ENCODE measurements at regions not wholly inside any gene's neighbourhood (a gene's known extent, or its start where the extent isn't known, plus 50 kb on each side); places are given as distances from the start of the nearest gene placed in this dataset.

DNA sequence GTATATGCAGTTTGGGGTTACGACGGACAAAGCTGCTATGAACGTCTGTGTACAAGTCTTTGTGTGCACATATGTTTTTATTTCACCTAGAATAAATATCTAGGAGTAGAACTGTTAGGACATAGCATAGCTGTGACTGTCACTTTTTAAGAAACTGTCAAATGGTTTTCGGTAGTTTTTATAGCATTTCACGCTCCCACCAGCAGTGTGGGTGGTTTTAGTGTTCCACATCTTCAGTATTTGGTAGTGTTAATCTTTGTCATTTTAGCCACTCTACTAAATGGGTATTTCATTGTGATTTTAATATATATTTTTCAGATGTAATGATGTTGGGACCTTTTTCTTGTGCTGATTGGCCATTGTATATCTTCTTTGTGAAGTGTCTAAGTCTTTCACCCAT is 109.1 kb upstream of the BCAT1 start:
- no peaks in the 10 kb centered on the region for H3K9me3 ChIP-seq
- no peak for DNase-seq
- no peaks in the 10 kb centered on the region for H3K27me3 ChIP-seq (ENCODE audit: insufficient read depth in 3 of 3, low read length in 2 of 3)
- no peak overlapping the region for H3K27ac ChIP-seq
- intact Hi-C loops (cut with DNase I): no loop called here
- 81 to 85% (median 83%) methylated on average over 5 of the region's 5 CpGs for WGBS, 3 donors
- no peak overlapping the region for H3K4me3 ChIP-seq
- H3K36me3 ChIP-seq (ENCODE audit: insufficient read depth in 1 of 2, low read depth in 1 of 2): no peaks in the 10 kb centered on the region
- H3K4me1 ChIP-seq: no peaks in the 10 kb centered on the region
- TF ChIP-seq, protein P1, sequence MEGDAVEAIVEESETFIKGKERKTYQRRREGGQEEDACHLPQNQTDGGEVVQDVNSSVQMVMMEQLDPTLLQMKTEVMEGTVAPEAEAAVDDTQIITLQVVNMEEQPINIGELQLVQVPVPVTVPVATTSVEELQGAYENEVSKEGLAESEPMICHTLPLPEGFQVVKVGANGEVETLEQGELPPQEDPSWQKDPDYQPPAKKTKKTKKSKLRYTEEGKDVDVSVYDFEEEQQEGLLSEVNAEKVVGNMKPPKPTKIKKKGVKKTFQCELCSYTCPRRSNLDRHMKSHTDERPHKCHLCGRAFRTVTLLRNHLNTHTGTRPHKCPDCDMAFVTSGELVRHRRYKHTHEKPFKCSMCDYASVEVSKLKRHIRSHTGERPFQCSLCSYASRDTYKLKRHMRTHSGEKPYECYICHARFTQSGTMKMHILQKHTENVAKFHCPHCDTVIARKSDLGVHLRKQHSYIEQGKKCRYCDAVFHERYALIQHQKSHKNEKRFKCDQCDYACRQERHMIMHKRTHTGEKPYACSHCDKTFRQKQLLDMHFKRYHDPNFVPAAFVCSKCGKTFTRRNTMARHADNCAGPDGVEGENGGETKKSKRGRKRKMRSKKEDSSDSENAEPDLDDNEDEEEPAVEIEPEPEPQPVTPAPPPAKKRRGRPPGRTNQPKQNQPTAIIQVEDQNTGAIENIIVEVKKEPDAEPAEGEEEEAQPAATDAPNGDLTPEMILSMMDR (IDR thresholded peaks at IDR 0.05): no peak
- no peak for ATAC-seq

DNA sequence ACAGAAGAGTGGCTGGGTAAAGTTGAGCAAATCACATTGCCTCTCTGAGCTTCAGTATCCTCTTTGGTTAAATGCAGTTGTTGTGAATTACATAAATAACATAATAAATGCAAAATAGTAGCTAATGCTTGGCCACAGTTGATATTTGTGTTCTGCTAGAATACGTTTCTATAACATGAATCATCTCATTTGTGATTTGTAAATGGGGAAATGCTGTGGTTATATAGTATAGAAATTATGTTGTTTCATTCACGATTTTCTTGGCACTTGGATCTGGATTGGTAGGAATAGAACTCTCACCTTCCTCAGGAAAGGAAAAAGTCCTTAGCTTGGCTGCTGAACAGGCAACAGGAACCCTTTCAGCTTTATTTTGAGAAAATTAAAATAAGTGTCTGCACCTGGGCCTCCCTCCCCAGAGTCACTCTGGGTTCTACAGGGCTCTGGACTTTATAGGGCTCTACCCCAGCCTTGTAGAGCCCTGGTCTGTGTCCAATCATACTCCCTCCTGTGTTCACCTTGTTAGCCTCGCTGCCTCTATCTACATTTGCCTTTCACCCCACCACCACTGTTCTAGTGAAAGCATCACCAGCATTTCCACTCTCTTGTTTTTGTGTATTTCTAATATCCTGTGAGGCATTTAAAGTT is 107.7 kb upstream of the BCAT1 start:
- Histone ChIP-seq H3K27ac (no peak overlapping the region), H3K9me3 (no peaks in the 10 kb centered on the region), H3K4me1 (no peaks in the 10 kb centered on the region), H3K36me3 (ENCODE audit: insufficient read depth in 1 of 2, low read depth in 1 of 2) (no peaks in the 10 kb centered on the region), H3K27me3 (ENCODE audit: insufficient read depth in 3 of 3, low read length in 2 of 3) (no peaks in the 10 kb centered on the region), H3K4me3 (no peak overlapping the region)
- DNase-seq (no peak), ATAC-seq (no peak)
- 70 to 78% (median 73%) methylated on average over 3 of the region's 3 CpGs for WGBS, 3 donors
- TF ChIP-seq, protein P1 (IDR thresholded peaks at IDR 0.05): no peak
- intact Hi-C loops (cut with DNase I): no loop called here

DNA sequence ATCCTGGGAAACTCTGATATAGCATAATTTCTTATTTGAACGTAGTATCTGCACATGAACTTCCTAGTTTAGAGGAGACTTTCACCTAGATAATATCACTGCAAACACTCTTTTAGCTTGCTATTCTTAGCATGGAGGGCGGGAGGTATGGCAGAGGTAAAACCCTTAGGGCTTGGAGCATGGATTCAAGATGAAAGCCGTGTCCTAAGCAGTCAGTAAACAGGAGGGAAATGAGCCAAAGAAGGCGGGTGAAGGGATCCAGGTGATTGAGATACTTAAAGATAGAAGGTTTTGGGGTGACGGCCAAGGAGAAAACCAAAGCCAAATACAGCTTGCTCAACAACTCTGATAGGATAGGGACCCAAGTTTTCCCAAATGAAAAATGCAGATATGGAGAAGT is 107.1 kb upstream of the BCAT1 start:
- no peaks in the 10 kb centered on the region for H3K9me3 ChIP-seq
- no peaks in the 10 kb centered on the region for H3K27me3 ChIP-seq (ENCODE audit: insufficient read depth in 3 of 3, low read length in 2 of 3)
- 67 to 79% (median 77%) methylated on average over 5 of the region's 5 CpGs for WGBS, 3 donors
- DNase-seq: no peak
- H3K27ac ChIP-seq: no peak overlapping the region
- ATAC-seq: no peak
- no peaks in the 10 kb centered on the region for H3K36me3 ChIP-seq (ENCODE audit: insufficient read depth in 1 of 2, low read depth in 1 of 2)
- TF ChIP-seq, protein P1 (IDR thresholded peaks at IDR 0.05): no peak
- intact Hi-C loops (cut with DNase I): no loop called here
- no peaks in the 10 kb centered on the region for H3K4me1 ChIP-seq
- H3K4me3 ChIP-seq: no peak overlapping the region

DNA sequence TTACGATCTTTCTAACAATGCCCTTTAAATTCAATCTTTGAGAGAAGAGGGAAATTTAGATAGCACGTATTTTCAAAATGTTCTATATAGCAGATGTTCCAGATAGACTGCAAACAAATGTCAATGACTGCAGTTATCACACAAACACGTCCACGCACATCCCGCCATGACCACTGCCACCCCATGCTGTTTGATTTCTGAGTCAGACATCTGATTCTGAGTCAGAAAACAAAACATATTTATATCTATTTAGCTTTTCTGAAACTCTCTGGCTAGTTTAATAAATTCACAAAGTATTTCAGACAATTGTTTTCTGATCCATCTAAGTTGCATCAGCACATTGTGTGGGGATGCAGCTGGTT is 105.9 kb upstream of the BCAT1 start:
- Histone ChIP-seq H3K36me3 (ENCODE audit: insufficient read depth in 1 of 2, low read depth in 1 of 2) (no peaks in the 10 kb centered on the region), H3K4me3 (peak overlapping the region; percentile 45), H3K9me3 (no peaks in the 10 kb centered on the region), H3K27me3 (ENCODE audit: insufficient read depth in 3 of 3, low read length in 2 of 3) (no peaks in the 10 kb centered on the region), H3K27ac (no peak overlapping the region), H3K4me1 (no peaks in the 10 kb centered on the region)
- TF ChIP-seq, protein P1 (IDR thresholded peaks at IDR 0.05): no peak
- intact Hi-C loops (cut with DNase I): no loop called here
- DNase-seq (no peak), ATAC-seq (no peak)
- WGBS, 3 donors: 72 to 82% (median 79%) methylated on average over 5 of the region's 5 CpGs

All from psoas muscle (tissue), 7 donors.